Suppressor macrophage treated with lipopolysaccharide for 1 hour (primary cell): ENCODE measurements at regions not wholly inside any gene's neighbourhood (a gene's known extent, or its start where the extent isn't known, plus 50 kb on each side); places are given as distances from the start of the nearest gene placed in this dataset.
A peak's percentile ranks its signal among the peaks of the same experiment; 100 is the strongest.
"Not testable (repeated sequence)": the region's sequence is repeated elsewhere in the genome, so short reads cannot be mapped to it uniquely, and the experiment has no call there.

Experiments
- DNase-seq, 3 donors: peaks; one replicate each; pipeline ENCODE4 v3.0.0-alpha.2; 2020 to 2022

- peak; percentile 75 to 80 (median 78) for DNase-seq
Observed at GRCh38 chr14:30375296-30375892, 183.6 kb upstream of the G2E3 start.

- no peak for DNase-seq
Observed at GRCh38 chr14:30381861-30382480, 177.0 kb upstream of the G2E3 start.

- no peak for DNase-seq
Observed at GRCh38 chr14:30385925-30386324, 173.0 kb upstream of the G2E3 start.

GRCh38 chr14:30387871-30388270, 171.1 kb upstream of the G2E3 start:
- no peak for DNase-seq

GRCh38 chr14:30389134-30389876, 169.7 kb upstream of the G2E3 start:
- no peak for DNase-seq

GRCh38 chr14:30389877-30390385, 169.0 kb upstream of the G2E3 start:
- no peak for DNase-seq

GRCh38 chr14:30395065-30395464, 163.9 kb upstream of the G2E3 start:
- DNase-seq, result no peak

GRCh38 chr14:30402846-30403245, 156.1 kb upstream of the G2E3 start:
- no peak for DNase-seq

GRCh38 chr14:30403791-30404190, 155.2 kb upstream of the G2E3 start:
- no peak for DNase-seq

- not testable (repeated sequence) for DNase-seq
Observed at GRCh38 chr14:30409508-30410015, 149.4 kb upstream of the G2E3 start.

GRCh38 chr14:30410986-30411385, 148.0 kb upstream of the G2E3 start:
- DNase-seq, result no peak

- DNase-seq, result not testable (repeated sequence)
Observed at GRCh38 chr14:30413184-30413583, 145.8 kb upstream of the G2E3 start.

- no peak for DNase-seq
Observed at GRCh38 chr14:30417121-30417520, 141.8 kb upstream of the G2E3 start.

- DNase-seq, result no peak
Observed at GRCh38 chr14:30417999-30418398, 141.0 kb upstream of the G2E3 start.

- DNase-seq, result no peak
Observed at GRCh38 chr14:30419037-30419436, 139.9 kb upstream of the G2E3 start.

GRCh38 chr14:30420515-30420914, 138.4 kb upstream of the G2E3 start:
- DNase-seq, result no peak

GRCh38 chr14:30426463-30426862, 132.5 kb upstream of the G2E3 start:
- DNase-seq, result no peak

- DNase-seq, result no peak
Observed at GRCh38 chr14:30427401-30427800, 131.6 kb upstream of the G2E3 start.

GRCh38 chr14:30427846-30428245, 131.1 kb upstream of the G2E3 start:
- no peak for DNase-seq

- DNase-seq, result no peak
Observed at GRCh38 chr14:30431552-30431951, 127.4 kb upstream of the G2E3 start.

- no peak for DNase-seq
Observed at GRCh38 chr14:30440961-30441360, 118.0 kb upstream of the G2E3 start.

GRCh38 chr14:30443368-30444007, 115.5 kb upstream of the G2E3 start:
- peak in 2 of 3 donors; percentile 10 to 12 for DNase-seq

- DNase-seq, result no peak
Observed at GRCh38 chr14:30444451-30444850, 114.5 kb upstream of the G2E3 start.
